Common myeloid progenitor, CD34-positive (primary cell): ENCODE measurements at regions not wholly inside any gene's neighbourhood (a gene's known extent, or its start where the extent isn't known, plus 50 kb on each side); places are given as distances from the start of the nearest gene placed in this dataset.

Experiments used
- CTCF ChIA-PET: fragments of 350-600 bp; sonication (Branson Sonifier 250); formaldehyde crosslinking; loops from one replicate; lab custom pipeline; 2021; ENCODE audit warnings: antibody characterized with exemption; lab: Charles Lee
- POLR2A ChIA-PET: fragments of 350-600 bp; sonication (Branson Sonifier 250); formaldehyde crosslinking; loops from one replicate; lab custom pipeline; 2021; ENCODE audit warnings: antibody characterized with exemption; lab: Charles Lee
- DNase-seq, 3 donors: peaks; one replicate each; pipeline versions ENCODE4 v3.0.0 to v3.0.0-alpha.2; 2013
- H3K27ac ChIP-seq, 2 experiments: 1 replicate in 1 of 2; 2 replicates in 1 of 2; pipeline ENCODE4 v1.7.0; 2013; ENCODE audit warnings: inconsistent platforms in 2 of 2, low read length in 2 of 2, mild to moderate bottlenecking in 2 of 2, low read depth in 1 of 2, moderate library complexity in 1 of 2; ENCODE audit not compliant: severe bottlenecking in 2 of 2, insufficient read depth in 1 of 2, poor library complexity in 1 of 2
- H3K27me3 ChIP-seq, 5 experiments: replicated peaks in 2 of 5; 1 replicate in 3 of 5; 2 replicates in 2 of 5; pipeline versions ENCODE4 v1.6.1 to v1.7.0; 2013; ENCODE audit warnings: low read length in 4 of 5, mild to moderate bottlenecking in 2 of 5, moderate library complexity in 2 of 5, inconsistent platforms in 1 of 5; ENCODE audit not compliant: insufficient read depth in 5 of 5, control insufficient read depth in 4 of 5
- H3K36me3 ChIP-seq, 4 experiments: 1 replicate in 2 of 4; 2 replicates in 2 of 4; pipeline versions ENCODE4 v1.6.1 to v1.7.0; 2013; ENCODE audit warnings: low read length in 3 of 4, control low read depth in 1 of 4, mild to moderate bottlenecking in 1 of 4; ENCODE audit not compliant: control insufficient read depth in 4 of 4, insufficient read depth in 4 of 4
- H3K4me1 ChIP-seq, 4 experiments: 1 replicate in 3 of 4; 2 replicates in 1 of 4; pipeline versions ENCODE4 v1.6.1 to v1.7.1; 2013; ENCODE audit warnings: low read length in 3 of 4, mild to moderate bottlenecking in 3 of 4, control low read depth in 1 of 4, inconsistent platforms in 1 of 4, moderate library complexity in 1 of 4; ENCODE audit not compliant: control insufficient read depth in 4 of 4, insufficient read depth in 4 of 4; ENCODE audit errors: control extremely low read depth in 1 of 4
- H3K4me3 ChIP-seq, 7 experiments: 1 replicate in 4 of 7; 2 replicates in 3 of 7; pipeline versions ENCODE4 v1.5.1 to v1.7.0; 2013; ENCODE audit warnings: mild to moderate bottlenecking in 7 of 7, low read length in 6 of 7, moderate library complexity in 6 of 7, inconsistent platforms in 2 of 7, low read depth in 2 of 7, control low read depth in 1 of 7; ENCODE audit not compliant: insufficient read depth in 4 of 7, control insufficient read depth in 1 of 7; ENCODE audit errors: extremely low read depth in 1 of 7
- H3K9me3 ChIP-seq, 5 experiments: 1 replicate in 4 of 5; 2 replicates in 1 of 5; pipeline versions ENCODE4 v1.6.1 to v1.7.1; 2013; ENCODE audit warnings: low read length in 4 of 5, mild to moderate bottlenecking in 2 of 5, inconsistent platforms in 1 of 5, low read depth in 1 of 5, moderate library complexity in 1 of 5; ENCODE audit not compliant: control insufficient read depth in 4 of 5, insufficient read depth in 2 of 5; ENCODE audit errors: control extremely low read depth in 1 of 5
- WGBS: methylation state at CpG from one replicate; pipeline ENCODE4 v1.1.5; 2013; ENCODE audit not compliant: insufficient coverage; 5-methylcytosine and 5-hydroxymethylcytosine counted together

- no peaks in the 10 kb centered on the region for H3K27me3 ChIP-seq
- POLR2A ChIA-PET: no interaction called here
- H3K27ac ChIP-seq: no peak overlapping the region
- H3K4me1 ChIP-seq: no peaks in the 10 kb centered on the region
- H3K9me3 ChIP-seq: no peaks in the 10 kb centered on the region
- H3K4me3 ChIP-seq: no peak overlapping the region
- no peak for DNase-seq
- CTCF ChIA-PET: no interaction called here
- no peaks in the 10 kb centered on the region for H3K36me3 ChIP-seq
- no CpG with 5 or more reads among the region's 1 CpG for WGBS
These were observed 80.4 kb upstream of the TRPC4 start for GRCh38 chr13:37950016-37950415.

GRCh38 chr13:37947419-37948140, 78.0 kb upstream of the TRPC4 start:
- 94% methylated on average over 2 of the region's 5 CpGs for WGBS
- ChIA-PET CTCF (no interaction called here), POLR2A (no interaction called here)

GRCh38 chr13:37945651-37946575, 76.3 kb upstream of the TRPC4 start:
- Histone ChIP-seq H3K4me3 (no peak overlapping the region), H3K36me3 (no peaks in the 10 kb centered on the region), H3K4me1 (no peaks in the 10 kb centered on the region), H3K9me3 (no peaks in the 10 kb centered on the region), H3K27ac (no peak overlapping the region), H3K27me3 (no peaks in the 10 kb centered on the region)
- POLR2A ChIA-PET: no interaction called here
- WGBS: 96% methylated on average over 3 of the region's 4 CpGs
- DNase-seq: no peak
- CTCF ChIA-PET: no interaction called here

More at GRCh38 chr13:37947419-37948140, 78.0 kb upstream of the TRPC4 start:
- H3K4me3 ChIP-seq: no peak overlapping the region
- H3K27me3 ChIP-seq: no peaks in the 10 kb centered on the region
- H3K27ac ChIP-seq: no peak overlapping the region
- no peaks in the 10 kb centered on the region for H3K36me3 ChIP-seq
- no peak for DNase-seq
- H3K9me3 ChIP-seq: no peaks in the 10 kb centered on the region
- no peaks in the 10 kb centered on the region for H3K4me1 ChIP-seq

GRCh38 chr13:37944869-37945442, 75.4 kb upstream of the TRPC4 start:
- 96% methylated on average over 5 of the region's 8 CpGs for WGBS
- Histone ChIP-seq H3K4me1 (no peaks in the 10 kb centered on the region), H3K4me3 (no peak overlapping the region), H3K36me3 (no peaks in the 10 kb centered on the region), H3K27me3 (no peaks in the 10 kb centered on the region), H3K9me3 (no peaks in the 10 kb centered on the region), H3K27ac (no peak overlapping the region)
- no peak for DNase-seq
- ChIA-PET POLR2A (no interaction called here), CTCF (no interaction called here)

GRCh38 chr13:37944081-37944868, 74.7 kb upstream of the TRPC4 start:
- Histone ChIP-seq H3K36me3 (no peaks in the 10 kb centered on the region), H3K4me1 (no peaks in the 10 kb centered on the region), H3K27ac (no peak overlapping the region), H3K4me3 (no peak overlapping the region), H3K27me3 (no peaks in the 10 kb centered on the region), H3K9me3 (no peaks in the 10 kb centered on the region)
- ChIA-PET CTCF (no interaction called here), POLR2A (no interaction called here)
- 96% methylated on average over 5 of the region's 10 CpGs for WGBS
- DNase-seq: no peak

- no peaks in the 10 kb centered on the region for H3K9me3 ChIP-seq
- CTCF ChIA-PET: no interaction called here
- no peaks in the 10 kb centered on the region for H3K4me1 ChIP-seq
- no peak overlapping the region for H3K27ac ChIP-seq
- DNase-seq: no peak
- H3K36me3 ChIP-seq: no peaks in the 10 kb centered on the region
- H3K27me3 ChIP-seq: no peaks in the 10 kb centered on the region
- POLR2A ChIA-PET: no interaction called here
- no peak overlapping the region for H3K4me3 ChIP-seq
These were observed 73.4 kb upstream of the TRPC4 start for GRCh38 chr13:37942929-37943328.
